DND-41 (cell line): ENCODE measurements at regions not wholly inside any gene's neighbourhood (a gene's known extent, or its start where the extent isn't known, plus 50 kb on each side); places are given as distances from the start of the nearest gene placed in this dataset.

ENCODE experiments used
- EZH2 ChIP-seq: IDR thresholded peaks from 3 replicates; pipeline ENCODE4 v1.6.1; 2012; ENCODE audit warnings: borderline replicate concordance, low read depth, mild to moderate bottlenecking, moderate library complexity, low read length, inconsistent platforms; ENCODE audit not compliant: severe bottlenecking
- TF ChIP-seq, protein P1 (sequence below): IDR thresholded peaks from 2 replicates; pipeline ENCODE4 v1.5.1; 2012; ENCODE audit warnings: borderline replicate concordance, low read length, moderate library complexity, mild to moderate bottlenecking; ENCODE audit not compliant: poor library complexity, severe bottlenecking; ENCODE audit errors: extremely low read depth

- TF ChIP-seq, protein P1, sequence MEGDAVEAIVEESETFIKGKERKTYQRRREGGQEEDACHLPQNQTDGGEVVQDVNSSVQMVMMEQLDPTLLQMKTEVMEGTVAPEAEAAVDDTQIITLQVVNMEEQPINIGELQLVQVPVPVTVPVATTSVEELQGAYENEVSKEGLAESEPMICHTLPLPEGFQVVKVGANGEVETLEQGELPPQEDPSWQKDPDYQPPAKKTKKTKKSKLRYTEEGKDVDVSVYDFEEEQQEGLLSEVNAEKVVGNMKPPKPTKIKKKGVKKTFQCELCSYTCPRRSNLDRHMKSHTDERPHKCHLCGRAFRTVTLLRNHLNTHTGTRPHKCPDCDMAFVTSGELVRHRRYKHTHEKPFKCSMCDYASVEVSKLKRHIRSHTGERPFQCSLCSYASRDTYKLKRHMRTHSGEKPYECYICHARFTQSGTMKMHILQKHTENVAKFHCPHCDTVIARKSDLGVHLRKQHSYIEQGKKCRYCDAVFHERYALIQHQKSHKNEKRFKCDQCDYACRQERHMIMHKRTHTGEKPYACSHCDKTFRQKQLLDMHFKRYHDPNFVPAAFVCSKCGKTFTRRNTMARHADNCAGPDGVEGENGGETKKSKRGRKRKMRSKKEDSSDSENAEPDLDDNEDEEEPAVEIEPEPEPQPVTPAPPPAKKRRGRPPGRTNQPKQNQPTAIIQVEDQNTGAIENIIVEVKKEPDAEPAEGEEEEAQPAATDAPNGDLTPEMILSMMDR: no peak
- no peak for TF ChIP-seq EZH2
Observed at GRCh38 chr1:9435854-9436640, 103.2 kb upstream of the SLC25A33 start.
